HEK293 (cell line): ENCODE measurements at regions not wholly inside any gene's neighbourhood (a gene's known extent, or its start where the extent isn't known, plus 50 kb on each side); places are given as distances from the start of the nearest gene placed in this dataset.

Experiments
- CTCF ChIA-PET: fragments of 350-600 bp; formaldehyde crosslinking; extraction: SDS; loops from one replicate; lab custom pipeline; 2021; ENCODE audit warnings: antibody characterized with exemption; lab: Yijun Ruan, JAX
- POLR2A ChIA-PET: fragments of 300-600 bp; formaldehyde crosslinking; extraction: SDS; loops from one replicate; lab custom pipeline; 2020; ENCODE audit warnings: antibody characterized with exemption, inconsistent platforms; lab: Yijun Ruan, JAX
- H3K27ac ChIP-seq: fragments of 200-500 bp; sonication (Bioruptor generic); 2 replicates; pipeline ENCODE4 v1.5.1; 2014; ENCODE audit warnings: low read depth, low read length, control low read depth, inconsistent platforms; ENCODE audit errors: extremely low read depth
- H3K36me3 ChIP-seq, 2 experiments: fragments of 200-500 bp in 1 of 2; sonication (Bioruptor generic) in 1 of 2; 1 replicate in 1 of 2; 2 replicates in 1 of 2; pipeline ENCODE4 v1.5.1; 2014 to 2017; ENCODE audit warnings: inconsistent platforms in 2 of 2, low read length in 2 of 2; ENCODE audit not compliant: control insufficient read depth in 2 of 2, insufficient read depth in 1 of 2
- H3K4me1 ChIP-seq: fragments of 200-500 bp; sonication (Bioruptor generic); 2 replicates; pipeline ENCODE4 v1.5.1; 2014; ENCODE audit warnings: mild to moderate bottlenecking, low read length, inconsistent platforms; ENCODE audit not compliant: control insufficient read depth, insufficient read depth
- H3K4me3 ChIP-seq: 2 replicates; pipeline ENCODE4 v1.5.1; 2011; ENCODE audit warnings: low read depth, mild to moderate bottlenecking, control low read depth, low read length, moderate library complexity
- H3K9me3 ChIP-seq: fragments of 200-500 bp; sonication (Bioruptor generic); 2 replicates; pipeline ENCODE4 v1.5.1; 2014; ENCODE audit warnings: low read depth, low read length, inconsistent platforms; ENCODE audit not compliant: control insufficient read depth, insufficient read depth
- IKZF3 ChIP-seq: fragments of 450-650 bp; IDR thresholded peaks from 2 replicates; pipeline ENCODE4 v1.5.0; 2018; ENCODE audit warnings: missing biosample characterization, mild to moderate bottlenecking, missing genetic modification characterization, moderate library complexity
- KLF16 ChIP-seq: fragments of 450-650 bp; formaldehyde crosslinking; IDR thresholded peaks from 2 replicates; pipeline ENCODE4 v1.5.1; 2017; ENCODE audit warnings: missing biosample characterization, missing genetic modification characterization
- SP2 ChIP-seq: fragments of 450-650 bp; formaldehyde crosslinking; IDR thresholded peaks from 2 replicates; pipeline ENCODE4 v1.5.1; 2016; ENCODE audit warnings: missing biosample characterization, missing genetic modification characterization
- SP3 ChIP-seq: fragments of 450-650 bp; formaldehyde crosslinking; IDR thresholded peaks from 2 replicates; pipeline ENCODE4 v1.5.1; 2016; ENCODE audit warnings: missing biosample characterization, missing genetic modification characterization
- ZBTB8A ChIP-seq: fragments of 450-650 bp; formaldehyde crosslinking; IDR thresholded peaks from 2 replicates; pipeline ENCODE4 v1.5.1; 2016; ENCODE audit warnings: missing biosample characterization, missing genetic modification characterization
- ZNF10 ChIP-seq: fragments of 450-650 bp; formaldehyde crosslinking; IDR thresholded peaks from 2 replicates; pipeline ENCODE4 v1.5.1; 2017; ENCODE audit warnings: missing biosample characterization, missing genetic modification characterization
- ZNF175 ChIP-seq: fragments of 450-650 bp; formaldehyde crosslinking; IDR thresholded peaks from 2 replicates; pipeline ENCODE4 v1.5.1; 2016; ENCODE audit warnings: missing biosample characterization, missing genetic modification characterization
- ZNF2 ChIP-seq: fragments of 450-650 bp; formaldehyde crosslinking; IDR thresholded peaks from 2 replicates; pipeline ENCODE4 v1.5.1; 2016; ENCODE audit warnings: missing biosample characterization, missing genetic modification characterization
- ZNF266 ChIP-seq: fragments of 450-650 bp; formaldehyde crosslinking; IDR thresholded peaks from 2 replicates; pipeline ENCODE4 v1.5.1; 2016; ENCODE audit warnings: missing biosample characterization, missing genetic modification characterization, low read depth
- ZNF521 ChIP-seq: fragments of 450-650 bp; formaldehyde crosslinking; IDR thresholded peaks from 2 replicates; pipeline ENCODE4 v1.5.1; 2017; ENCODE audit warnings: missing biosample characterization, mild to moderate bottlenecking, missing genetic modification characterization
- ZNF549 ChIP-seq: fragments of 450-650 bp; IDR thresholded peaks from 2 replicates; pipeline ENCODE4 v1.5.1; 2018; ENCODE audit warnings: missing biosample characterization, missing genetic modification characterization, mild to moderate bottlenecking, inconsistent platforms, moderate library complexity
- ZNF658 ChIP-seq: fragments of 450-650 bp; formaldehyde crosslinking; IDR thresholded peaks from 2 replicates; pipeline ENCODE4; 2016; ENCODE audit warnings: missing biosample characterization, missing genetic modification characterization
- ZNF76 ChIP-seq: fragments of 450-650 bp; formaldehyde crosslinking; IDR thresholded peaks from 2 replicates; pipeline ENCODE4; 2016; ENCODE audit warnings: low read depth, missing biosample characterization, missing genetic modification characterization, borderline replicate concordance
- ZNF777 ChIP-seq: fragments of 450-650 bp; formaldehyde crosslinking; IDR thresholded peaks from 2 replicates; pipeline ENCODE4 v1.5.1; 2017; ENCODE audit warnings: missing biosample characterization, missing genetic modification characterization, borderline replicate concordance
- ZSCAN23 ChIP-seq: fragments of 450-650 bp; formaldehyde crosslinking; IDR thresholded peaks from 2 replicates; pipeline ENCODE4 v1.5.1; 2016; ENCODE audit warnings: missing biosample characterization, missing genetic modification characterization
- TF ChIP-seq, protein P1 (sequence below): fragments of 450-650 bp; formaldehyde crosslinking; IDR thresholded peaks from 2 replicates; pipeline ENCODE4 v1.5.1; 2016; ENCODE audit warnings: missing biosample characterization, missing genetic modification characterization
- TF ChIP-seq, protein P2 (sequence below): fragments of 450-650 bp; formaldehyde crosslinking; IDR thresholded peaks from 2 replicates; pipeline ENCODE4 v1.5.1; 2017; ENCODE audit warnings: missing biosample characterization, missing genetic modification characterization
- TF ChIP-seq, protein P3 (sequence below): fragments of 450-650 bp; formaldehyde crosslinking; conservative IDR thresholded peaks from 2 replicates; pipeline ENCODE4 v1.5.1; 2016; ENCODE audit warnings: low read depth, missing biosample characterization, missing genetic modification characterization
- TF ChIP-seq, protein P4 (sequence below): fragments of 450-650 bp; formaldehyde crosslinking; IDR thresholded peaks from 2 replicates; pipeline ENCODE4 v1.5.1; 2016; ENCODE audit warnings: missing biosample characterization, missing genetic modification characterization
- TF ChIP-seq, protein P5 (sequence below): fragments of 450-650 bp; IDR thresholded peaks from 2 replicates; pipeline ENCODE4 v1.5.1; 2018; ENCODE audit warnings: missing biosample characterization, mild to moderate bottlenecking, missing genetic modification characterization
- TF ChIP-seq, protein P6 (sequence below): fragments of 450-650 bp; formaldehyde crosslinking; IDR thresholded peaks from 2 replicates; pipeline ENCODE4 v1.5.1; 2017; ENCODE audit warnings: missing biosample characterization, missing genetic modification characterization
- TF ChIP-seq, protein P7 (sequence below): fragments of 450-650 bp; formaldehyde crosslinking; IDR thresholded peaks from 2 replicates; pipeline ENCODE4 v1.5.1; 2016; ENCODE audit warnings: missing biosample characterization, missing genetic modification characterization

DNA sequence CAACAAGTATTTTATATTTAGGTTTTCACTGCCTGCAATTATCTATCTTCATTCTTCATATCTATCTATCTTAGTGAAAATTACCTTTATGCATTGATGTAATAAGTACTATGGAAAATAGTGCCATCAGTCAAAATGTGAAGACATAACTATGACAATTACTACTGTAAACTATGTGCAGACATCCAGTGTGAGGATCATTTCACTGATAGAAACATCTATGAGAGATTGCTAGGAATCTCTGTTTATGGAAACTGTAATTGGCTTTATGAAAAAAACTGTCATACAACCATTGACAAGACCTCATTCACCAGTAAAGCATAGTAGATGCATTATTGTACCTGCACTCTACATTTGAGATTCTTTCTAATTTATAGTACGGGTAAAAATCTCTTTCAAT lies 401.0 kb downstream of the PMP22 start:
- Histone ChIP-seq H3K4me3 (no peak overlapping the region), H3K36me3 (no peaks in the 10 kb centered on the region), H3K27ac (no peak overlapping the region), H3K4me1 (no peaks in the 10 kb centered on the region), H3K9me3 (no peaks in the 10 kb centered on the region)
- CTCF ChIA-PET: interaction anchor here (0.5 kb wide), 1 partner anchor 1821 kb away, joined by 5 read pairs; no protein-coding TSS in a partner anchor
- TF ChIP-seq ZNF2 (tag by site-specific recombination): no peak
- no peak for TF ChIP-seq ZNF777 (tag by site-specific recombination)
- TF ChIP-seq, protein P1, sequence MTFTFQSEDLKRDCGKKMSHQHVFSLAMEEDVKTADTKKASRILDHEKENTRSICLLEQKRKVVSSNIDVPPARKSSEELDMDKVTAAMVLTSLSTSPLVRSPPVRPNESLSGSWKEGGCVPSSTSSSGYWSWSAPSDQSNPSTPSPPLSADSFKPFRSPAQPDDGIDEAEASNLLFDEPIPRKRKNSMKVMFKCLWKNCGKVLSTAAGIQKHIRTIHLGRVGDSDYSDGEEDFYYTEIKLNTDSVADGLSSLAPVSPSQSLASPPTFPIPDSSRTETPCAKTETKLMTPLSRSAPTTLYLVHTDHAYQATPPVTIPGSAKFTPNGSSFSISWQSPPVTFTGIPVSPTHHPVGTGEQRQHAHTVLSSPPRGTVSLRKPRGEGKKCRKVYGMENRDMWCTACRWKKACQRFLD (tag by site-specific recombination): no peak
- TF ChIP-seq, protein P2, sequence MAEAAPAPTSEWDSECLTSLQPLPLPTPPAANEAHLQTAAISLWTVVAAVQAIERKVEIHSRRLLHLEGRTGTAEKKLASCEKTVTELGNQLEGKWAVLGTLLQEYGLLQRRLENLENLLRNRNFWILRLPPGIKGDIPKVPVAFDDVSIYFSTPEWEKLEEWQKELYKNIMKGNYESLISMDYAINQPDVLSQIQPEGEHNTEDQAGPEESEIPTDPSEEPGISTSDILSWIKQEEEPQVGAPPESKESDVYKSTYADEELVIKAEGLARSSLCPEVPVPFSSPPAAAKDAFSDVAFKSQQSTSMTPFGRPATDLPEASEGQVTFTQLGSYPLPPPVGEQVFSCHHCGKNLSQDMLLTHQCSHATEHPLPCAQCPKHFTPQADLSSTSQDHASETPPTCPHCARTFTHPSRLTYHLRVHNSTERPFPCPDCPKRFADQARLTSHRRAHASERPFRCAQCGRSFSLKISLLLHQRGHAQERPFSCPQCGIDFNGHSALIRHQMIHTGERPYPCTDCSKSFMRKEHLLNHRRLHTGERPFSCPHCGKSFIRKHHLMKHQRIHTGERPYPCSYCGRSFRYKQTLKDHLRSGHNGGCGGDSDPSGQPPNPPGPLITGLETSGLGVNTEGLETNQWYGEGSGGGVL: no peak
- TF ChIP-seq KLF16 (tag by site-specific recombination): no peak
- TF ChIP-seq, protein P3, sequence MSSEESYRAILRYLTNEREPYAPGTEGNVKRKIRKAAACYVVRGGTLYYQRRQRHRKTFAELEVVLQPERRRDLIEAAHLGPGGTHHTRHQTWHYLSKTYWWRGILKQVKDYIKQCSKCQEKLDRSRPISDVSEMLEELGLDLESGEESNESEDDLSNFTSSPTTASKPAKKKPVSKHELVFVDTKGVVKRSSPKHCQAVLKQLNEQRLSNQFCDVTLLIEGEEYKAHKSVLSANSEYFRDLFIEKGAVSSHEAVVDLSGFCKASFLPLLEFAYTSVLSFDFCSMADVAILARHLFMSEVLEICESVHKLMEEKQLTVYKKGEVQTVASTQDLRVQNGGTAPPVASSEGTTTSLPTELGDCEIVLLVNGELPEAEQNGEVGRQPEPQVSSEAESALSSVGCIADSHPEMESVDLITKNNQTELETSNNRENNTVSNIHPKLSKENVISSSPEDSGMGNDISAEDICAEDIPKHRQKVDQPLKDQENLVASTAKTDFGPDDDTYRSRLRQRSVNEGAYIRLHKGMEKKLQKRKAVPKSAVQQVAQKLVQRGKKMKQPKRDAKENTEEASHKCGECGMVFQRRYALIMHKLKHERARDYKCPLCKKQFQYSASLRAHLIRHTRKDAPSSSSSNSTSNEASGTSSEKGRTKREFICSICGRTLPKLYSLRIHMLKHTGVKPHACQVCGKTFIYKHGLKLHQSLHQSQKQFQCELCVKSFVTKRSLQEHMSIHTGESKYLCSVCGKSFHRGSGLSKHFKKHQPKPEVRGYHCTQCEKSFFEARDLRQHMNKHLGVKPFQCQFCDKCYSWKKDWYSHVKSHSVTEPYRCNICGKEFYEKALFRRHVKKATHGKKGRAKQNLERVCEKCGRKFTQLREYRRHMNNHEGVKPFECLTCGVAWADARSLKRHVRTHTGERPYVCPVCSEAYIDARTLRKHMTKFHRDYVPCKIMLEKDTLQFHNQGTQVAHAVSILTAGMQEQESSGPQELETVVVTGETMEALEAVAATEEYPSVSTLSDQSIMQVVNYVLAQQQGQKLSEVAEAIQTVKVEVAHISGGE: no peak
- TF ChIP-seq, protein P4, sequence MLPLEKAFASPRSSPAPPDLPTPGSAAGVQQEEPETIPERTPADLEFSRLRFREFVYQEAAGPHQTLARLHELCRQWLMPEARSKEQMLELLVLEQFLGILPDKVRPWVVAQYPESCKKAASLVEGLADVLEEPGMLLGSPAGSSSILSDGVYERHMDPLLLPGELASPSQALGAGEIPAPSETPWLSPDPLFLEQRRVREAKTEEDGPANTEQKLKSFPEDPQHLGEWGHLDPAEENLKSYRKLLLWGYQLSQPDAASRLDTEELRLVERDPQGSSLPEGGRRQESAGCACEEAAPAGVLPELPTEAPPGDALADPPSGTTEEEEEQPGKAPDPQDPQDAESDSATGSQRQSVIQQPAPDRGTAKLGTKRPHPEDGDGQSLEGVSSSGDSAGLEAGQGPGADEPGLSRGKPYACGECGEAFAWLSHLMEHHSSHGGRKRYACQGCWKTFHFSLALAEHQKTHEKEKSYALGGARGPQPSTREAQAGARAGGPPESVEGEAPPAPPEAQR (tag by site-specific recombination): no peak
- POLR2A ChIA-PET: no interaction called here

DNA sequence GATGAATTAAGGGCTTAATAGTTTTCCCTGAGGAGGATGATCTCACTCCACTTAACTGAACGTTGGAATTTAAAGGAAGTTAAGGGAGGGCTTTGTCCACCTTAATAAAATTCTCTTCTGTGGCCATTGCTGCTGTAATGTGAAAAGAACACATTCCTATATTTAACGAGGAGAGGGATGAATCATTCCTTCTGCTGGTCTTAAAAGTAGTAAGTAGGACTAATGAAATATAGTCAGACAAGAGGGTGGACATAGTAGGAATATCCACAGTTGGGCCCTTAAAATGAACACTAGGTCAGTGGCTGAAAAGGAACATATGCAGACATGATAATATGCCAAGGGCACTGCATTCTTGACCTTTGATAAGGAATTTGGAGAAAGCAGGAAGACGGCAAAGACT lies 405.6 kb downstream of the PMP22 start:
- POLR2A ChIA-PET: interaction anchor here (0.6 kb wide), 1 partner anchor 423 kb away, joined by 3 read pairs; no protein-coding TSS in a partner anchor
- TF ChIP-seq ZNF549 (tag by site-specific recombination) (no peak), ZNF76 (tag by site-specific recombination) (no peak), ZSCAN23 (tag by site-specific recombination) (no peak), ZNF521 (tag by site-specific recombination) (no peak), ZBTB8A (tag by site-specific recombination) (no peak), SP3 (tag by site-specific recombination) (no peak), SP2 (tag by site-specific recombination) (no peak), IKZF3 (tag by site-specific recombination) (no peak), ZNF658 (tag by site-specific recombination) (no peak), ZNF266 (tag by site-specific recombination) (no peak), ZNF10 (tag by site-specific recombination) (no peak), ZNF175 (tag by site-specific recombination) (no peak)
- TF ChIP-seq, protein P5, sequence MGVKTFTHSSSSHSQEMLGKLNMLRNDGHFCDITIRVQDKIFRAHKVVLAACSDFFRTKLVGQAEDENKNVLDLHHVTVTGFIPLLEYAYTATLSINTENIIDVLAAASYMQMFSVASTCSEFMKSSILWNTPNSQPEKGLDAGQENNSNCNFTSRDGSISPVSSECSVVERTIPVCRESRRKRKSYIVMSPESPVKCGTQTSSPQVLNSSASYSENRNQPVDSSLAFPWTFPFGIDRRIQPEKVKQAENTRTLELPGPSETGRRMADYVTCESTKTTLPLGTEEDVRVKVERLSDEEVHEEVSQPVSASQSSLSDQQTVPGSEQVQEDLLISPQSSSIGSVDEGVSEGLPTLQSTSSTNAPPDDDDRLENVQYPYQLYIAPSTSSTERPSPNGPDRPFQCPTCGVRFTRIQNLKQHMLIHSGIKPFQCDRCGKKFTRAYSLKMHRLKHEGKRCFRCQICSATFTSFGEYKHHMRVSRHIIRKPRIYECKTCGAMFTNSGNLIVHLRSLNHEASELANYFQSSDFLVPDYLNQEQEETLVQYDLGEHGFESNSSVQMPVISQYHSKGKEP: no peak
- TF ChIP-seq, protein P6, sequence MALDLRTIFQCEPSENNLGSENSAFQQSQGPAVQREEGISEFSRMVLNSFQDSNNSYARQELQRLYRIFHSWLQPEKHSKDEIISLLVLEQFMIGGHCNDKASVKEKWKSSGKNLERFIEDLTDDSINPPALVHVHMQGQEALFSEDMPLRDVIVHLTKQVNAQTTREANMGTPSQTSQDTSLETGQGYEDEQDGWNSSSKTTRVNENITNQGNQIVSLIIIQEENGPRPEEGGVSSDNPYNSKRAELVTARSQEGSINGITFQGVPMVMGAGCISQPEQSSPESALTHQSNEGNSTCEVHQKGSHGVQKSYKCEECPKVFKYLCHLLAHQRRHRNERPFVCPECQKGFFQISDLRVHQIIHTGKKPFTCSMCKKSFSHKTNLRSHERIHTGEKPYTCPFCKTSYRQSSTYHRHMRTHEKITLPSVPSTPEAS (tag by site-specific recombination): no peak
- TF ChIP-seq, protein P7, sequence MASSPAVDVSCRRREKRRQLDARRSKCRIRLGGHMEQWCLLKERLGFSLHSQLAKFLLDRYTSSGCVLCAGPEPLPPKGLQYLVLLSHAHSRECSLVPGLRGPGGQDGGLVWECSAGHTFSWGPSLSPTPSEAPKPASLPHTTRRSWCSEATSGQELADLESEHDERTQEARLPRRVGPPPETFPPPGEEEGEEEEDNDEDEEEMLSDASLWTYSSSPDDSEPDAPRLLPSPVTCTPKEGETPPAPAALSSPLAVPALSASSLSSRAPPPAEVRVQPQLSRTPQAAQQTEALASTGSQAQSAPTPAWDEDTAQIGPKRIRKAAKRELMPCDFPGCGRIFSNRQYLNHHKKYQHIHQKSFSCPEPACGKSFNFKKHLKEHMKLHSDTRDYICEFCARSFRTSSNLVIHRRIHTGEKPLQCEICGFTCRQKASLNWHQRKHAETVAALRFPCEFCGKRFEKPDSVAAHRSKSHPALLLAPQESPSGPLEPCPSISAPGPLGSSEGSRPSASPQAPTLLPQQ (tag by site-specific recombination): no peak

More for the DNA sequence above, 405.6 kb downstream of the PMP22 start:
- Histone ChIP-seq H3K9me3 (no peaks in the 10 kb centered on the region), H3K36me3 (no peaks in the 10 kb centered on the region), H3K4me1 (no peaks in the 10 kb centered on the region), H3K4me3 (no peak overlapping the region), H3K27ac (no peak overlapping the region)
- CTCF ChIA-PET: interaction anchor here (0.6 kb wide), 1 partner anchor 590 kb away, joined by 3 read pairs; no protein-coding TSS in a partner anchor
